ENCODE measurements at regions not wholly inside any gene's neighbourhood (a gene's known extent, or its start where the extent isn't known, plus 50 kb on each side); places are given as distances from the start of the nearest gene placed in this dataset.

DNA sequence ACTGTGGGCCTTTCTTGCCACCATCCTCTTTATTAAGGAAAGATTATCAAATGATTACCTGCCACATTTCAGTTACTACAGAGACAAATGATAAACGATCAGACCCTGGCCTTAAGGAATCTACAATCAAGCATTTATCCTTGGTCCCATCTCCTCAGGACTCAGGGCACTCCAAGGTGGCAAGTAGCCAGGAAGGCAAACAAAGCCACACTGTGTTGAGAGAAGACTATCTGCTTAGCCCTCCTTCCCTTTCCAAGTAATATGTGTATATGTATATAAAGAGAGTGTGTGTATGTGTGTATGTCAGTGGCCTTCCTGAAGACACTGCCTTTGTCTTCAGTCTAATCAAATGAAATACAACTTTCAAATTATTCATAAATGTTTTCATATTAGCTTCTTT is 490.1 kb upstream of the ATP11B start:
- Histone ChIP-seq H3K79me1 (ENCODE audit: low read depth in 1 of 2, low read length in 2 of 2) (no peaks in the 10 kb centered on the region), H2AK5ac (ENCODE audit: low read depth, low read length) (no peak overlapping the region), H3K18ac (ENCODE audit: low read depth, low read length) (no peak overlapping the region), H2AK9ac (replicated peaks; ENCODE audit: low read depth, low read length, poor library complexity) (no peak overlapping the region), H2BK15ac (ENCODE audit: low read depth, low read length) (no peak overlapping the region), H3K36me3 (ENCODE audit: control insufficient read depth, insufficient read depth, low read length) (no peaks in the 10 kb centered on the region), H3K4ac (ENCODE audit: low read depth, low read length) (no peak overlapping the region), H2BK120ac (ENCODE audit: low read depth, low read length) (no peak overlapping the region), H3K9ac (ENCODE audit: low read depth, low read length) (no peak overlapping the region), H3K56ac (ENCODE audit: extremely low read depth, insufficient read depth, low read length) (no peak overlapping the region), H3K27me3 (ENCODE audit: control insufficient read depth, insufficient read depth, low read length) (no peaks in the 10 kb centered on the region), H3K4me2 (ENCODE audit: low read depth, low read length) (no peak overlapping the region), H3K9me3 (ENCODE audit: control insufficient read depth, insufficient read depth, low read length) (peaks cover 13% of the 10 kb centered on the region), H4K5ac (ENCODE audit: low read depth, low read length) (no peak overlapping the region), H3K14ac (replicated peaks; ENCODE audit: low read depth, low read length) (no peak overlapping the region), H3K4me1 (ENCODE audit: control insufficient read depth, insufficient read depth, low read length) (no peaks in the 10 kb centered on the region), H4K91ac (ENCODE audit: insufficient read depth, low read depth, low read length) (no peak overlapping the region), H4K8ac (ENCODE audit: low read depth in 2 of 2, low read length in 2 of 2) (no peak overlapping the region), H4K20me1 (ENCODE audit: insufficient read depth, low read length) (no peaks in the 10 kb centered on the region), H3K9me1 (ENCODE audit: insufficient read depth, low read length) (no peaks in the 10 kb centered on the region), H3K4me3 (ENCODE audit: insufficient read depth, low read depth, low read length) (no peak overlapping the region), H2BK5ac (ENCODE audit: low read depth, low read length, poor library complexity, severe bottlenecking) (no peak overlapping the region), H2BK20ac (ENCODE audit: low read depth, low read length) (no peak overlapping the region), H3K27ac (ENCODE audit: insufficient read depth, low read length) (no peak overlapping the region), H3K23ac (ENCODE audit: low read depth, low read length) (no peak overlapping the region), H2AFZ (replicated peaks; ENCODE audit: low read length, poor library complexity) (no peak overlapping the region)
- POLR2A ChIA-PET (ENCODE audit: unreplicated experiment): no interaction called here
- WGBS, 2 experiments (ENCODE audit: extremely low coverage in 2 of 2, insufficient read length in 1 of 2): no CpG with 5 or more reads among the region's 1 CpG
- intact Hi-C loops (cut with micrococcal nuclease) (no loop called here), in situ Hi-C loops (cut with MboI; ENCODE audit: low sequenced_read_pairs) (no loop called here), dilution Hi-C loops (cut with HindIII; ENCODE audit: low sequenced_read_pairs, unreplicated experiment) (no loop called here)
- BruUV-seq (replicated peaks): no TSS peak
- ATAC-seq (ENCODE audit: low read depth) (no peak), DNase-seq (no peak)
- CTCF ChIA-PET: no interaction called here
- no peak for TF ChIP-seq RFX5 (IDR thresholded peaks at IDR 0.05; ENCODE audit: low read depth, low read length)
- no peak for TF ChIP-seq MAZ (IDR thresholded peaks at IDR 0.05; ENCODE audit: borderline replicate concordance, low read depth, low read length)
